Calu3 (cell line): ENCODE measurements at regions not wholly inside any gene's neighbourhood (a gene's known extent, or its start where the extent isn't known, plus 50 kb on each side); places are given as distances from the start of the nearest gene placed in this dataset.

ENCODE experiments used
- BruUV-seq: library from RNA; stranded (reverse); fragments of 400-500 nt; replicated peaks from 2 replicates; lab custom pipeline; 2021; lab: Mats Ljungman, UMichigan
- CTCF ChIA-PET: fragments of 300-600 bp; sonication (Branson Sonifier 250); formaldehyde crosslinking; loops from one replicate; lab custom pipeline; 2022; ENCODE audit warnings: antibody characterized with exemption; lab: Charles Lee
- DNase-seq: peaks from one replicate; pipeline ENCODE4 v3.0.0; 2022
- H3K27ac Mint-ChIP-seq: one replicate; pipeline ENCODE4 v1.8.0; 2022; ENCODE audit warnings: mixed read lengths; ENCODE audit not compliant: unreplicated experiment
- H3K27me3 Mint-ChIP-seq: one replicate; pipeline ENCODE4 v1.8.0; 2022; ENCODE audit warnings: mixed read lengths; ENCODE audit not compliant: unreplicated experiment
- H3K36me3 Mint-ChIP-seq: one replicate; pipeline ENCODE4 v1.8.0; 2022; ENCODE audit warnings: mild to moderate bottlenecking, moderate library complexity, mixed read lengths; ENCODE audit not compliant: insufficient read depth, unreplicated experiment
- H3K4me1 Mint-ChIP-seq: one replicate; pipeline ENCODE4 v1.8.0; 2022; ENCODE audit warnings: mild to moderate bottlenecking, low read depth, mixed read lengths; ENCODE audit not compliant: unreplicated experiment
- H3K4me3 Mint-ChIP-seq: one replicate; pipeline ENCODE4 v1.8.0; 2022; ENCODE audit warnings: mild to moderate bottlenecking, low read depth, moderate library complexity, mixed read lengths; ENCODE audit not compliant: unreplicated experiment
- H3K9me3 Mint-ChIP-seq: one replicate; pipeline ENCODE4 v1.8.0; 2022; ENCODE audit warnings: low read depth, mixed read lengths; ENCODE audit not compliant: unreplicated experiment
- intact Hi-C: fragments of 100-400 bp; cut with micrococcal nuclease; formaldehyde crosslinking; loops from one replicate; pipeline ENCODE4 v1.10.0; 2022; ENCODE audit not compliant: unreplicated experiment
- TF ChIP-seq, protein P1 (sequence below): fragments of 200-600 bp; IDR thresholded peaks from one replicate; pipeline ENCODE4 v1.8.0; 2022; ENCODE audit warnings: antibody characterized with exemption; ENCODE audit not compliant: unreplicated experiment

- Mint-ChIP-seq H3K9me3 (no peaks in the 10 kb centered on the region), H3K27ac (peak overlapping the region; percentile 94), H3K27me3 (no peaks in the 10 kb centered on the region), H3K4me3 (peak overlapping the region; percentile 57), H3K36me3 (peaks cover 12% of the 10 kb centered on the region), H3K4me1 (no peaks in the 10 kb centered on the region)
- CTCF ChIA-PET = interaction anchor here (0.7 to 1.9 kb wide), 6 partner anchors 10 to 219 kb away, joined by 3 to 13 read pairs (median 4); no protein-coding TSS in a partner anchor
- TF ChIP-seq, protein P1, sequence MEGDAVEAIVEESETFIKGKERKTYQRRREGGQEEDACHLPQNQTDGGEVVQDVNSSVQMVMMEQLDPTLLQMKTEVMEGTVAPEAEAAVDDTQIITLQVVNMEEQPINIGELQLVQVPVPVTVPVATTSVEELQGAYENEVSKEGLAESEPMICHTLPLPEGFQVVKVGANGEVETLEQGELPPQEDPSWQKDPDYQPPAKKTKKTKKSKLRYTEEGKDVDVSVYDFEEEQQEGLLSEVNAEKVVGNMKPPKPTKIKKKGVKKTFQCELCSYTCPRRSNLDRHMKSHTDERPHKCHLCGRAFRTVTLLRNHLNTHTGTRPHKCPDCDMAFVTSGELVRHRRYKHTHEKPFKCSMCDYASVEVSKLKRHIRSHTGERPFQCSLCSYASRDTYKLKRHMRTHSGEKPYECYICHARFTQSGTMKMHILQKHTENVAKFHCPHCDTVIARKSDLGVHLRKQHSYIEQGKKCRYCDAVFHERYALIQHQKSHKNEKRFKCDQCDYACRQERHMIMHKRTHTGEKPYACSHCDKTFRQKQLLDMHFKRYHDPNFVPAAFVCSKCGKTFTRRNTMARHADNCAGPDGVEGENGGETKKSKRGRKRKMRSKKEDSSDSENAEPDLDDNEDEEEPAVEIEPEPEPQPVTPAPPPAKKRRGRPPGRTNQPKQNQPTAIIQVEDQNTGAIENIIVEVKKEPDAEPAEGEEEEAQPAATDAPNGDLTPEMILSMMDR = no peak
- intact Hi-C loops = no loop called here
- DNase-seq = peak; percentile 85
- no TSS peak for BruUV-seq
Observed at GRCh38 chr5:38660194-38660668, 103.8 kb upstream of the LIFR start.

DNA sequence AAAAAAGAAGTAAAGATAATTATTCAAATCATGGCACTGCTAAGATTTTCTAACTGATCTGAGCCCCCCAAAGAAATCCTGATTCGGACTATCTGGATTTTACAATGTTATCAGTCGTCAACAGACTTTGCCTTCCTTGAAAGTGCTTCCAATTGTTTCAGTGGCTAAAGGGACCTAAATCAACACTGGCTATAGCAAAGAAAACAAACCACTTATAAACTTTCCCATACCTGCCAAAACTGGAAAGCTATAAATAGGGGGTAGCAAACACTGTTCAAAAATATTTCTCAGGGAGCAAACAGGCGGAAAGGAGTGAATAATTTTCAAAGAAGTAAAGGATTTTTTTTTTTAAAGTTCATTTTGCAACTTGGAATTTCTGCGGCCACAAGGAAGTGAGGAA, 105.6 kb upstream of the LIFR start:
- Mint-ChIP-seq H3K36me3 (peaks cover 12% of the 10 kb centered on the region), H3K9me3 (no peaks in the 10 kb centered on the region), H3K27ac (no peak overlapping the region), H3K4me3 (no peak overlapping the region), H3K27me3 (peaks cover 14% of the 10 kb centered on the region), H3K4me1 (peaks cover 14% of the 10 kb centered on the region)
- intact Hi-C loops = no loop called here
- BruUV-seq = no TSS peak
- DNase-seq = no peak
- TF ChIP-seq, protein P1 = no peak
- CTCF ChIA-PET = no interaction called here

GRCh38 chr5:38663249-38663648, 106.8 kb upstream of the LIFR start:
- H3K4me3 Mint-ChIP-seq = no peak overlapping the region
- no peak overlapping the region for H3K27ac Mint-ChIP-seq
- no TSS peak for BruUV-seq
- peaks cover 14% of the 10 kb centered on the region for H3K27me3 Mint-ChIP-seq
- H3K36me3 Mint-ChIP-seq = peaks cover 12% of the 10 kb centered on the region
- no peak for DNase-seq
- CTCF ChIA-PET = no interaction called here
- TF ChIP-seq, protein P1 = no peak
- H3K4me1 Mint-ChIP-seq = peaks cover 14% of the 10 kb centered on the region
- intact Hi-C loops = no loop called here
- H3K9me3 Mint-ChIP-seq = no peaks in the 10 kb centered on the region

GRCh38 chr5:38666668-38667498, 110.4 kb upstream of the LIFR start:
- CTCF ChIA-PET = interaction anchor here (6.7 kb wide), 1 partner anchor 225 kb away, joined by 74 read pairs; no protein-coding TSS in a partner anchor

More at GRCh38 chr5:38666668-38667498, 110.4 kb upstream of the LIFR start:
- no peaks in the 10 kb centered on the region for H3K9me3 Mint-ChIP-seq
- peaks cover 22% of the 10 kb centered on the region for H3K27me3 Mint-ChIP-seq
- no peak overlapping the region for H3K4me3 Mint-ChIP-seq
- no TSS peak for BruUV-seq
- peaks cover 14% of the 10 kb centered on the region for H3K4me1 Mint-ChIP-seq
- H3K27ac Mint-ChIP-seq = no peak overlapping the region
- peak; percentile 52 for DNase-seq
- no peaks in the 10 kb centered on the region for H3K36me3 Mint-ChIP-seq
- TF ChIP-seq, protein P1 = peak; percentile 54
- intact Hi-C loops = loop anchor here (1.0 to 5.0 kb wide), 4 partner anchors 70 to 226 kb away; no protein-coding TSS in a partner anchor
